Panc1 (cell line): ENCODE measurements at regions not wholly inside any gene's neighbourhood (a gene's known extent, or its start where the extent isn't known, plus 50 kb on each side); places are given as distances from the start of the nearest gene placed in this dataset.

Experiments used
- ATAC-seq: fragments of 200-7000 bp; cut with Tn5 transposase; 2 replicates; pipeline ENCODE4 v1.9.1; 2020; ENCODE audit warnings: mild to moderate bottlenecking, moderate library complexity
- BruUV-seq: library from RNA; stranded (reverse); fragments of 400-500 nt; replicated peaks from 2 replicates; lab custom pipeline; 2021; lab: Mats Ljungman, UMichigan
- CTCF ChIA-PET: fragments of 300-600 bp; sonication (Branson Sonifier 250); formaldehyde crosslinking; loops from one replicate; lab custom pipeline; 2022; ENCODE audit warnings: antibody characterized with exemption; lab: Charles Lee
- POLR2A ChIA-PET: fragments of 300-600 bp; sonication (Branson Sonifier 250); formaldehyde crosslinking; loops from one replicate; lab custom pipeline; 2022; ENCODE audit warnings: antibody characterized with exemption; lab: Charles Lee
- DNase-seq: peaks from one replicate; pipeline ENCODE4 v3.0.0-alpha.2; 2010; ENCODE audit warnings: low read depth, low spot score
- H3K27ac ChIP-seq: 2 replicates; pipeline ENCODE4 v1.5.1; 2011; ENCODE audit warnings: mild to moderate bottlenecking, low read length, inconsistent platforms
- H3K27me3 ChIP-seq: fragments of 200-500 bp; sonication (Bioruptor generic); 2 replicates; pipeline ENCODE4 v1.6.0; 2014; ENCODE audit warnings: low read length, inconsistent platforms; ENCODE audit not compliant: control insufficient read depth, insufficient read depth
- H3K36me3 ChIP-seq: fragments of 200-500 bp; sonication (Bioruptor generic); 2 replicates; pipeline ENCODE4 v1.5.1; 2014; ENCODE audit warnings: inconsistent platforms, mild to moderate bottlenecking, low read length, moderate library complexity; ENCODE audit not compliant: control insufficient read depth, insufficient read depth
- H3K4me1 ChIP-seq: 2 replicates; pipeline ENCODE4 v1.5.1; 2011; ENCODE audit warnings: inconsistent platforms, mild to moderate bottlenecking, low read length, moderate library complexity; ENCODE audit not compliant: control insufficient read depth, insufficient read depth
- H3K4me3 ChIP-seq, 2 experiments: 2 replicates each; pipeline ENCODE4 v1.5.1; 2011 to 2012; ENCODE audit warnings: low read depth in 2 of 2, low read length in 2 of 2, mild to moderate bottlenecking in 2 of 2, inconsistent platforms in 1 of 2, moderate library complexity in 1 of 2
- H3K9me3 ChIP-seq: fragments of 200-500 bp; sonication (Bioruptor generic); 2 replicates; pipeline ENCODE4 v1.5.1; 2014; ENCODE audit warnings: low read depth, mild to moderate bottlenecking, inconsistent platforms, low read length, moderate library complexity; ENCODE audit not compliant: control insufficient read depth, insufficient read depth
- POLR2AphosphoS5 ChIP-seq: IDR thresholded peaks from 2 replicates; pipeline ENCODE4 v1.6.1; 2012; ENCODE audit warnings: mild to moderate bottlenecking, low read depth, low read length, moderate library complexity
- SIN3A ChIP-seq: IDR thresholded peaks from 2 replicates; pipeline ENCODE4 v1.6.1; 2012; ENCODE audit warnings: low read depth, mild to moderate bottlenecking, low read length, moderate library complexity, borderline replicate concordance; ENCODE audit not compliant: insufficient read depth
- TCF7L2 ChIP-seq: IDR thresholded peaks from 2 replicates; pipeline ENCODE4 v1.6.1; 2011; ENCODE audit warnings: mild to moderate bottlenecking, low read depth, low read length, inconsistent platforms
- in situ Hi-C: cut with HindIII; loops from 2 replicates; pipeline ENCODE4 v1.10.0; 2016; ENCODE audit warnings: low sequenced_read_pairs, low pct_unique_long_range_greater_than_20kb
- intact Hi-C: fragments of 100-400 bp; cut with micrococcal nuclease; formaldehyde crosslinking; loops from one replicate; pipeline ENCODE4 v1.10.0; 2022; ENCODE audit not compliant: unreplicated experiment
- TF ChIP-seq, protein P1 (sequence below), 2 experiments: IDR thresholded peaks; 2 replicates each; pipeline ENCODE4 v1.6.1; 2011 to 2012; ENCODE audit warnings: low read depth in 2 of 2, control low read depth in 1 of 2, low read length in 1 of 2, mild to moderate bottlenecking in 1 of 2, moderate library complexity in 1 of 2; ENCODE audit not compliant: insufficient read depth in 1 of 2
- TF ChIP-seq, protein P2 (sequence below): fragments of 450-650 bp; IDR thresholded peaks from 2 replicates; pipeline ENCODE4 v1.5.1; 2017; ENCODE audit warnings: mild to moderate bottlenecking

DNA sequence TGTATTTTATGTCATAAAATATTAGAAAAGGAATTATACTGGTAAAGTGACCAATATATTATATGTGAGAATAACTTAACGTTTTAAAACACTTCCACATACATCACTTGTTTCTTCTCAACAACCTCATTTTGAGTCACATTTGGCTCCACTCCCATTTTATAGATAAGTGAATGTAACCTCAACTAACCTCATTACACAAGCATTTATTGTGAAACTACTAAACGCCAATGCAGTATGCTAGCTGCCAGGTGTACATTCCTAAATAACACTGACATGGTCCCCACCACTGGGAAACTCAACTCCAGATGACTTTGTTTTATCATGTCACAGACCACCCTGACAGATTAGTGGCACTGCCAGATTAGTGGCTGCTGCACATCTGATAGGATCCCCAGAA lies 249.7 kb upstream of the CNTN4 start:
- H3K4me3 ChIP-seq = no peak overlapping the region
- H3K4me1 ChIP-seq = no peaks in the 10 kb centered on the region
- DNase-seq = no peak
- H3K36me3 ChIP-seq = no peaks in the 10 kb centered on the region
- TF ChIP-seq SIN3A (no peak), POLR2AphosphoS5 (no peak)
- TF ChIP-seq, protein P1, sequence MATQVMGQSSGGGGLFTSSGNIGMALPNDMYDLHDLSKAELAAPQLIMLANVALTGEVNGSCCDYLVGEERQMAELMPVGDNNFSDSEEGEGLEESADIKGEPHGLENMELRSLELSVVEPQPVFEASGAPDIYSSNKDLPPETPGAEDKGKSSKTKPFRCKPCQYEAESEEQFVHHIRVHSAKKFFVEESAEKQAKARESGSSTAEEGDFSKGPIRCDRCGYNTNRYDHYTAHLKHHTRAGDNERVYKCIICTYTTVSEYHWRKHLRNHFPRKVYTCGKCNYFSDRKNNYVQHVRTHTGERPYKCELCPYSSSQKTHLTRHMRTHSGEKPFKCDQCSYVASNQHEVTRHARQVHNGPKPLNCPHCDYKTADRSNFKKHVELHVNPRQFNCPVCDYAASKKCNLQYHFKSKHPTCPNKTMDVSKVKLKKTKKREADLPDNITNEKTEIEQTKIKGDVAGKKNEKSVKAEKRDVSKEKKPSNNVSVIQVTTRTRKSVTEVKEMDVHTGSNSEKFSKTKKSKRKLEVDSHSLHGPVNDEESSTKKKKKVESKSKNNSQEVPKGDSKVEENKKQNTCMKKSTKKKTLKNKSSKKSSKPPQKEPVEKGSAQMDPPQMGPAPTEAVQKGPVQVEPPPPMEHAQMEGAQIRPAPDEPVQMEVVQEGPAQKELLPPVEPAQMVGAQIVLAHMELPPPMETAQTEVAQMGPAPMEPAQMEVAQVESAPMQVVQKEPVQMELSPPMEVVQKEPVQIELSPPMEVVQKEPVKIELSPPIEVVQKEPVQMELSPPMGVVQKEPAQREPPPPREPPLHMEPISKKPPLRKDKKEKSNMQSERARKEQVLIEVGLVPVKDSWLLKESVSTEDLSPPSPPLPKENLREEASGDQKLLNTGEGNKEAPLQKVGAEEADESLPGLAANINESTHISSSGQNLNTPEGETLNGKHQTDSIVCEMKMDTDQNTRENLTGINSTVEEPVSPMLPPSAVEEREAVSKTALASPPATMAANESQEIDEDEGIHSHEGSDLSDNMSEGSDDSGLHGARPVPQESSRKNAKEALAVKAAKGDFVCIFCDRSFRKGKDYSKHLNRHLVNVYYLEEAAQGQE (IDR thresholded peaks at IDR 0.05; ENCODE audit: insufficient read depth in 1 of 2, low read depth in 2 of 2, low read length in 1 of 2) = no peak
- TF ChIP-seq, protein P2, sequence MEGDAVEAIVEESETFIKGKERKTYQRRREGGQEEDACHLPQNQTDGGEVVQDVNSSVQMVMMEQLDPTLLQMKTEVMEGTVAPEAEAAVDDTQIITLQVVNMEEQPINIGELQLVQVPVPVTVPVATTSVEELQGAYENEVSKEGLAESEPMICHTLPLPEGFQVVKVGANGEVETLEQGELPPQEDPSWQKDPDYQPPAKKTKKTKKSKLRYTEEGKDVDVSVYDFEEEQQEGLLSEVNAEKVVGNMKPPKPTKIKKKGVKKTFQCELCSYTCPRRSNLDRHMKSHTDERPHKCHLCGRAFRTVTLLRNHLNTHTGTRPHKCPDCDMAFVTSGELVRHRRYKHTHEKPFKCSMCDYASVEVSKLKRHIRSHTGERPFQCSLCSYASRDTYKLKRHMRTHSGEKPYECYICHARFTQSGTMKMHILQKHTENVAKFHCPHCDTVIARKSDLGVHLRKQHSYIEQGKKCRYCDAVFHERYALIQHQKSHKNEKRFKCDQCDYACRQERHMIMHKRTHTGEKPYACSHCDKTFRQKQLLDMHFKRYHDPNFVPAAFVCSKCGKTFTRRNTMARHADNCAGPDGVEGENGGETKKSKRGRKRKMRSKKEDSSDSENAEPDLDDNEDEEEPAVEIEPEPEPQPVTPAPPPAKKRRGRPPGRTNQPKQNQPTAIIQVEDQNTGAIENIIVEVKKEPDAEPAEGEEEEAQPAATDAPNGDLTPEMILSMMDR = no peak
- no peaks in the 10 kb centered on the region for H3K9me3 ChIP-seq
- CTCF ChIA-PET = no interaction called here
- BruUV-seq = no TSS peak
- in situ Hi-C loops = no loop called here
- no peak for ATAC-seq
- no peaks in the 10 kb centered on the region for H3K27me3 ChIP-seq
- POLR2A ChIA-PET = no interaction called here
- no peak overlapping the region for H3K27ac ChIP-seq
- intact Hi-C loops = no loop called here

DNA sequence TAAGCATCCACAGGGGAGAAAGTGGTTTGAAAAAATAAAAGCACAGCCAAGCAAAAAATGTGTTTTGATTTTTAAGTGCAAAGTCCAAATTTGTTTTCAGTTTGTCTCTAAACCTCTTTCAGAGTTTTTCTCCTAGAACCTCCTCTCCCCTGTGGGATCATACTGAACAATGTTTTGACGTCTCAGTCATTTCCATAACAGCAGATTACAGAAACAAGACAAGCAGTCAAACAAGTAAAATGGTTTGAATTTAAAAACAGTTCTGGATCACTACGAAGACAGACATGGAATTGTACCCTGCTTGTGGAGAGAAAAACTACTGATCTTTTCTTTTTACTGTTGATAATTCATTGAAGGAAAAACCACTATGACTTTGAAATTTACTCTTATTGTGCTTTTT lies 245.7 kb upstream of the CNTN4 start:
- ChIA-PET CTCF (no interaction called here), POLR2A (no interaction called here)
- TF ChIP-seq, protein P1 (IDR thresholded peaks at IDR 0.05; ENCODE audit: insufficient read depth in 1 of 2, low read depth in 2 of 2, low read length in 1 of 2) = no peak
- TF ChIP-seq SIN3A (no peak), POLR2AphosphoS5 (no peak), TCF7L2 (no peak)
- TF ChIP-seq, protein P2 = no peak
- Histone ChIP-seq H3K27me3 (no peaks in the 10 kb centered on the region), H3K27ac (no peak overlapping the region), H3K4me1 (no peaks in the 10 kb centered on the region), H3K9me3 (no peaks in the 10 kb centered on the region), H3K36me3 (no peaks in the 10 kb centered on the region), H3K4me3 (no peak overlapping the region)
- no peak for DNase-seq
- intact Hi-C loops (no loop called here), in situ Hi-C loops (no loop called here)
- BruUV-seq = no TSS peak
- no peak for ATAC-seq
